GM18858 (cell line): ENCODE measurements at regions not wholly inside any gene's neighbourhood (a gene's known extent, or its start where the extent isn't known, plus 50 kb on each side); places are given as distances from the start of the nearest gene placed in this dataset.
A peak's percentile ranks its signal among the peaks of the same experiment; 100 is the strongest.
"Not testable (repeated sequence)": the region's sequence is repeated elsewhere in the genome, so short reads cannot be mapped to it uniquely, and the experiment has no call there.

Source experiments
- ATAC-seq: cut with Tn5 transposase; IDR thresholded peaks from one replicate; pipeline ENCODE4 v1.9.1; 2021; ENCODE audit not compliant: unreplicated experiment

DNA sequence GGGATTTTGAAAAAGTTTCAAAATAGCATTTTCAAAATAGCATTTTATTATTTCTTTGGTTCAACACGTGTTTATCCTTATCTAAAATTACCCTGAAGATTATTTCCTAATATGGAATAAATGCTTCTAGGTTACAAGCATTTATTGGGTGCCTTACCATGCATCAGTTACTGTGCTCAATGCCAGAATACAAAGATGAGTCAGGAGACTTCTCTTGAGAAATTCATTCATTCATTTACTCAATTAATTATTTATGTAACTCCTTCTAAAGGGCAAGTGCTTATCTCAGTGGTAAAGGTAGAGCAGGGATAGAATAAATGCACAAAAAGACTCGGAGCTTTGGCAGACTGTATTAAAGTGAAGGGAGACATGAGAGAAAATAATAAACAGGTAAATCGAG lies 150.1 kb upstream of the PDE7B start:
- no peak for ATAC-seq

DNA sequence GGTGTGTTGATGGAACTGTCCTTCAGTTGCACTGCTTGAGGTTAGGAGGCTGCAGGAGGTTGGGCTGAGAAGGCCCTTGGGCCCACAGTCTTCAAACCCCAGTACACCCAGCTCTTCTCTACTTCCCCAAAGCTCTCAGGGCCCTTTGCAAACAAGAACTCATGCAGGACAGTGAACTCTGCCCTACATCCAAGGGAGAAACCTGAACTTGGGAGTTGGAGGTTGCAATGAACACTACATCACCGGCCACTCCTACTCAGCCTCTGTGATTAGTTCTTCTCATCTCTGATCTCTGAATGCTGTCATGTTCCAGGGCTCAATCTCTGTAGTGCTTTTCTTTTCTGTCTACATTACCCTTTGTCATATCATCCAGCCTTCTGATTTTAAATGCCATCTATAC lies 148.5 kb upstream of the PDE7B start:
- no peak for ATAC-seq

GRCh38 chr6:135703621-135704020 lies 147.9 kb upstream of the PDE7B start:
- peak; percentile 65 for ATAC-seq

DNA sequence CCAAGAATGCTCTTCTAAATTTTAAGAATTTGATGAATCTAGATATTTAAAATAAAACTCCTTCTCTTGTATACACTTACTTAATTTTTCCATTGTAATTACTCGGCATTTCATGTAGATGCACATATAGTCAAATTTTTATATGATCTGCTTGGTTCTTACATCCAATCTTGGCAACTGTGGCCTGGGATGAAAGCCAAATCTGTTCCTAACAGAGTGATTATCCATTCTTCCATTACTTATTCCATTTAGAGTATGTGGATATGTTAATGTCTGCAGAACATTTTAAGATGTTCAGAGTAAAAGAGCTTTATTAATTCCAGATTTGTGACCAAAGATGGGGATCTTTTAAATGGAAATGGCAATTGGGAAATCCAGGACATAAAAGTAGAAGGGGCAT lies 144.1 kb upstream of the PDE7B start:
- ATAC-seq, result no peak

GRCh38 chr6:135710042-135710441 lies 141.5 kb upstream of the PDE7B start:
- ATAC-seq, result no peak

GRCh38 chr6:135722190-135722589 lies 129.3 kb upstream of the PDE7B start:
- no peak for ATAC-seq

DNA sequence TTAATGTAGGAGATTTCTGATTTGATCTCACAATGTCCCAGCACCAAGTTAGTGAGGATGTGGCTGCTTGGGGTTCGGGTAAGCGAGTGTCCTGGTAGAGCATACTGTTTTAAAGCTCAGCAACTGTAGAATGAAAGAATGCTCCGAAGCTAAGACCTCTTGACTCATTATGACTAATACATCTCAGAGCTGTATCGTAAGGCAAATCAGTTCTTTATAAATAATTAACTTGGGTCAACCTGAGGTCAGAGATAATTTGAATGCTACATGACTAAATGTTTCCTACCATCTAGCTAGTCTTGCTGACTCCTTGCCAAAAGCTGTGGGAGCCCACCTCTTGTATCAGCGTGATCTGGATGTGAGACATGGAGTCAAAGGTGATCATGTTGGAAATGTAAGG lies 128.8 kb upstream of the PDE7B start:
- no peak for ATAC-seq

GRCh38 chr6:135728589-135728988 lies 122.9 kb upstream of the PDE7B start:
- ATAC-seq, result no peak

GRCh38 chr6:135731116-135731515 lies 120.4 kb upstream of the PDE7B start:
- ATAC-seq, result no peak

DNA sequence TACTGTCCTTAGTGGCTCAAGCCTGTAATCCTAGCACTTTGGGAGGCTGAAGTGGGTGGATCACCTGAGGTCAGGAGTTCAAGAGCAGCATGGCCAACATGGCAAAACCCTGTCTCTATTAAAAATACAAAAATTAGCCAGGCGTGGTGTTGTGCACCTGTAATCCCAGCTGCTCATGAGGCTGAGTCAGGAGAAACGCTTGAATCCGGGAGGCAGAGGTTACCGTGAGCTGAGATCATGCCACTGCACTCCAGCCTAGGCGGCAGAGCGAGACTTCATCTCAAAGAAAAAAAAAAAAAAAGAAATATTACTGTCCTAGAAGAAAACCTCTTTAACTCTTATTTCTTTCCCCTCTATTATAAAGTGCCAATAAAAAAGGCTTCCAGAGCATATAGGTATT lies 115.2 kb upstream of the PDE7B start:
- not testable (repeated sequence) for ATAC-seq

- no peak for ATAC-seq
Measured at GRCh38 chr6:135738636-135739035, 112.9 kb upstream of the PDE7B start.

- ATAC-seq, result no peak
Measured at GRCh38 chr6:135739288-135739687, 112.2 kb upstream of the PDE7B start.

DNA sequence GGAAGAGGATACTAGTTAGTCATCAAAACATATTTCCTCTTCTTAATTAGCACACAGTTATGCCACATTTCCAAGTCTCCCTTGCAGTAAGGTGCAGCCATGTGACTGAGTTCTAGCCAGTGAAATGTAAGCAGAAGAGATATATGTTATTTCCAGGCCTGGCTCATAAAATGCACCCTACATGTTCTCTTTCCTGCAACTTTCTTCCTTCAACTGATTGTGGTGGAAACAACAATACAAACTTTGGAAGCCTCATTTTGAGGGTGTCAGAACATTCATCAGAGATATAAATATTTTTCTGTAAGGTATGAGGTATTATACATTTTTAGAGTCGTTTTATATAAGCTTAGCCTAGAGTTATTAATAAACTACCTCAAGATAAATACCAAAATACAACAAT lies 110.9 kb upstream of the PDE7B start:
- ATAC-seq, result no peak

GRCh38 chr6:135743476-135743875 lies 108.0 kb upstream of the PDE7B start:
- ATAC-seq, result no peak

DNA sequence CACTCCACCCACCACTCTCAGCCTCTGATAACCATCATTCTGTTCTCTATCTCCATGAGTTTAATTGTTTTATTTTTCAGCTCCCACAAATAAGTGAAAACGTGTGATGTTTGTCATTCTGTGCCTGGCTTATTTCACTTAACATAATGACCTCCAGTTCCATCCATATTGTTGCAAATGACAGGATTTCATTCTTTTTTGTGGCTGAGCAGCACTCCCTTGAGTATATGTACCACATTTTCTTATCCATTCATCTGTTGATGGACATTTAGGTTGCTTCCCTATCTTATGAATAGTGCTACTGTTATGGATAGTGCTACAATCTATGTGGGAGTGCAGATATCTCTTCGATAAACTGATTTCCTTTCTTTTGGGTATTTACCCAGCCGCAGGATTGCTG lies 103.3 kb upstream of the PDE7B start:
- ATAC-seq, result no peak

DNA sequence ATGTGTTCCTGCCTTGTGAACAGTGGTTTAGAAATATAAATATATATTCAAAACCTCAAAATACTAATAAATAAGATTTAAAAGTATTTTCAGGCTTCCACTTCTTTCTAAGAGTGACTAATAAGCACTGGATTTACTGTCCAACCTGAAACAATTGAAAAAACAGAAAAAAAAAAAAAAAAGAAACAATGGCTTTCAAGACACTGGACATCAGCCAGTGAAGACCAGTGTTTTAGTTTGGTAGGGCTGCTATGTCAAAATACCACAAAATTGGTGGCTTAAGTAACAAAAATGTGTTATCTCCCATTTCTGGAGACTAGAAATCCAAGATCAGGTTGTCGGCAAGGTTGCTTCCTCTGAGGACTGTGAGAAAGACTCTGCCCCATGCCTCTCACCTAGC lies 101.4 kb upstream of the PDE7B start:
- ATAC-seq, result no peak

DNA sequence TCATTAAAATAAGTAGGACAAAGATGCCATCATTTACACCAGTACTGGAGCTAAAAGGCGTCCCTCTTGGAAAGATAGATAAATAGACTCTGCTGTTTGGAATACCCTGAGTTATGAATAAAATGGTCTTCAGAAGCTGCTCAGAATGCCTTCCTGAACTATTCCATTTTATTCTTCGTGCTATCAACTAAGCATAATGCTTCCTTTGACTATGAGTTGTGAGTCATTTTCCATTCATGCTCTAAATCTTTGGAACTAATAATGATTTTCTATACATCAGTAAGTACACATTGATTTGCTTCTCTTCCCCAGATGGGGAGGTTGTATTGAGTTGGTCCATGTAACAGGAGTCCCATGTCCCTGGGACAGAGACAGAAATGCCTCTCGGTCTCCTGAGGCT lies 98.3 kb upstream of the PDE7B start:
- no peak for ATAC-seq

DNA sequence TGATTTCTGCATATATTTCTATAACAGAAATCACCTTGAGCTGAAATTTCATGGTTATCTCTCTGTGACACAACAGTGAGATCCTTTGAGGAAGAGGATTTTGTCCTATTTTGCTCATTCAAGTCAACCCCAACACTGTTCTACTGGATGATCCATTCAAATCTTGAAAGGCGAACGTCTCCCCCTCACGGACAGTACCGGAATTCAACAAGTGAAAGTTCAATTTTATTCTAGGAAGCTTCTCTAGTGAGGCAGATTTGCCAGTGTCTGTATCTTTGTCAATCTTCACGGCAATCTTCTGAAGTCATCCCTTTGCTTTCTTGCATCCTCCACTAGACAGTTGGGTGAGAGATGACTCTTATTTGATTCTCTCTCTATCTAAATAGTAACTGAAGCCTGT lies 91.7 kb upstream of the PDE7B start:
- ATAC-seq, result no peak

- ATAC-seq, result no peak
Measured at GRCh38 chr6:135774006-135774405, 77.5 kb upstream of the PDE7B start.

- no peak for ATAC-seq
Measured at GRCh38 chr6:135779213-135779612, 72.3 kb upstream of the PDE7B start.

GRCh38 chr6:135780326-135780725 lies 71.2 kb upstream of the PDE7B start:
- ATAC-seq, result no peak

GRCh38 chr6:135782546-135782945 lies 69.0 kb upstream of the PDE7B start:
- ATAC-seq, result no peak

DNA sequence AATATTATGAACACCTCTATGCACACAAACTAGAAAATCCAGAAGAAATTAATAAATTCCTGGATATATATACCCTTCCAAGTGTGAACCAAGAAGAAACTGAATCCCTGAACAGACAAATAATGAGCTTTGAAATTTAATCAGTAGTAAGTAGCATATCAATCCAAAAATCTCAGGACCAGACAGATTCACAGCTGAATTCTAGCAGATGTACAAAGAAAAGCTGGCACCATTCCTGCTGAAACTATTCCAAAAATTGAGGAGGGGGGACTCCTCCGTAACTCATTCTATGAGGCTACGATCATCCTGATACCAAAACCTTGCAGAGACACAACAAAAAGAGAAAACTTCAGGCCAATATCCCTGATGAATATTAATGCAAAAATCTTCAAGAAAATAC lies 67.0 kb upstream of the PDE7B start:
- no peak for ATAC-seq
